ENCODE measurements at regions not wholly inside any gene's neighbourhood (a gene's known extent, or its start where the extent isn't known, plus 50 kb on each side); places are given as distances from the start of the nearest gene placed in this dataset.

- H3K9me3 ChIP-seq (ENCODE audit: insufficient read depth in 2 of 2, low read depth in 1 of 2, low read length in 1 of 2) = no peaks in the 10 kb centered on the region
- no peaks in the 10 kb centered on the region for H4K20me1 ChIP-seq (replicated peaks in 1 of 2; ENCODE audit: control insufficient read depth in 1 of 2, insufficient read depth in 2 of 2, low read length in 2 of 2)
- no peak overlapping the region for H2BK120ac ChIP-seq (replicated peaks; ENCODE audit: low read depth, low read length)
- H3K4me3 ChIP-seq (ENCODE audit: extremely low read depth in 1 of 4, insufficient read depth in 2 of 4, low read depth in 3 of 4, low read length in 4 of 4) = no peak overlapping the region
- no peak overlapping the region for H2BK20ac ChIP-seq (ENCODE audit: low read length)
- ChIA-PET POLR2A (ENCODE audit: partially characterized antibody) (no interaction called here), CTCF (ENCODE audit: partially characterized antibody) (no interaction called here)
- H2BK5ac ChIP-seq (ENCODE audit: low read depth, low read length) = no peak overlapping the region
- no peaks in the 10 kb centered on the region for H3K79me2 ChIP-seq (ENCODE audit: control insufficient read depth in 1 of 2, insufficient read depth in 2 of 2, low read length in 2 of 2)
- no peak overlapping the region for H2BK12ac ChIP-seq (ENCODE audit: low read depth, low read length)
- no peak overlapping the region for H2AFZ ChIP-seq (ENCODE audit: low read length)
- no peak overlapping the region for H3K23ac ChIP-seq (ENCODE audit: insufficient read length)
- H3K14ac ChIP-seq (ENCODE audit: insufficient read length) = no peak overlapping the region
- no peak overlapping the region for H4K8ac ChIP-seq (ENCODE audit: extremely low read depth, insufficient read depth, low read length)
- H3K4ac ChIP-seq (replicated peaks; ENCODE audit: insufficient read length, low read depth, low read length) = no peak overlapping the region
- H3K18ac ChIP-seq (ENCODE audit: extremely low read depth, low read length) = no peak overlapping the region
- no peak overlapping the region for H3K27ac ChIP-seq (ENCODE audit: low read depth, low read length)
- no peak overlapping the region for H4K5ac ChIP-seq (ENCODE audit: insufficient read length, low read depth, low read length)
- no peaks in the 10 kb centered on the region for H3K79me1 ChIP-seq (ENCODE audit: low read depth, low read length)
- no peaks in the 10 kb centered on the region for H3K23me2 ChIP-seq (ENCODE audit: low read depth, low read length)
- no peak for DNase-seq (ENCODE audit: low read depth in 1 of 2, low spot score in 2 of 2)
- no peak overlapping the region for H3K4me2 ChIP-seq (ENCODE audit: insufficient read depth in 1 of 2, low read depth in 2 of 2, low read length in 2 of 2)
- FAIRE-seq = no peak
- no peaks in the 10 kb centered on the region for H3K27me3 ChIP-seq (replicated peaks in 1 of 4; ENCODE audit: control insufficient read depth in 3 of 4, extremely low read depth in 1 of 4, insufficient read depth in 3 of 4, low read length in 3 of 4)
- H3K4me1 ChIP-seq (replicated peaks in 1 of 4; ENCODE audit: control insufficient read depth in 3 of 4, insufficient read depth in 4 of 4, low read length in 3 of 4) = peaks cover 0 to 3% (median 1%) of the 10 kb centered on the region in 4 experiments; a peak in 2 of 7 replicates
- no peak overlapping the region for H4K91ac ChIP-seq (replicated peaks; ENCODE audit: insufficient read length, low read length)
- H3K9ac ChIP-seq (replicated peaks in 1 of 4; ENCODE audit: extremely low read depth in 1 of 4, low read depth in 3 of 4, low read length in 3 of 4) = no peak overlapping the region
- no peak overlapping the region for H3K56ac ChIP-seq (replicated peaks; ENCODE audit: insufficient read length, low read depth, low read length)
- WGBS, 2 experiments (ENCODE audit: extremely low coverage in 1 of 2, insufficient coverage in 1 of 2, insufficient read length in 1 of 2, insufficient replicate concordance in 2 of 2, low coverage in 1 of 2, low lambda C conversion rate in 2 of 2, missing lambda C conversion rate in 1 of 2) = 98% methylated on average over 4 of the region's 4 CpGs; no CpG with 5 or more reads in 1 of the 2 experiments
- H3K36me3 ChIP-seq (ENCODE audit: control insufficient read depth in 2 of 4, insufficient read depth in 4 of 4, low read length in 3 of 4) = no peaks in the 10 kb centered on the region
- H2AK5ac ChIP-seq (ENCODE audit: low read depth, low read length) = no peak overlapping the region
- no peak overlapping the region for H2BK15ac ChIP-seq (ENCODE audit: low read length)
- TF ChIP-seq MAFK (IDR thresholded peaks at IDR 0.05; ENCODE audit: low read depth, low read length) = no peak
- no peak for TF ChIP-seq BCL11A (IDR thresholded peaks at IDR 0.05; ENCODE audit: low read depth in 2 of 2, low read length in 2 of 2)
- TF ChIP-seq CEBPB (IDR thresholded peaks at IDR 0.05; ENCODE audit: low read depth, low read length) = no peak
- no peak for TF ChIP-seq TEAD4 (IDR thresholded peaks at IDR 0.05; ENCODE audit: low read depth, low read length)
- TF ChIP-seq ASH2L (IDR thresholded peaks at IDR 0.05; ENCODE audit: low read length) = no peak
- TF ChIP-seq SIN3A (conservative IDR thresholded peaks at IDR 0.05 in 1 of 2, IDR thresholded peaks at IDR 0.05 in 1 of 2; ENCODE audit: low read depth in 1 of 2, low read length in 2 of 2) = no peak
- TF ChIP-seq EZH2 (IDR thresholded peaks at IDR 0.05; ENCODE audit: low read depth, low read length, severe bottlenecking) = no peak
- no peak for TF ChIP-seq CBX5 (IDR thresholded peaks at IDR 0.05; ENCODE audit: low read depth, low read length)
- no peak for TF ChIP-seq SP2 (IDR thresholded peaks at IDR 0.05; ENCODE audit: low read length)
- no peak for TF ChIP-seq TCF12 (IDR thresholded peaks at IDR 0.05; ENCODE audit: low read depth, low read length)
- no peak for TF ChIP-seq RXRA (IDR thresholded peaks at IDR 0.05; ENCODE audit: insufficient read depth, low read depth, low read length)
- TF ChIP-seq TBP (IDR thresholded peaks at IDR 0.05; ENCODE audit: low read depth, low read length) = no peak
- no peak for TF ChIP-seq CTBP2 (IDR thresholded peaks at IDR 0.05; ENCODE audit: borderline replicate concordance, insufficient read depth, insufficient read length, low read length)
- no peak for TF ChIP-seq KDM4A (IDR thresholded peaks at IDR 0.05; ENCODE audit: low read depth, low read length, severe bottlenecking)
- no peak for TF ChIP-seq EGR1 (IDR thresholded peaks at IDR 0.05; ENCODE audit: borderline replicate concordance, low read depth, low read length)
- no peak for TF ChIP-seq BRCA1 (IDR thresholded peaks at IDR 0.05; ENCODE audit: low read depth, low read length)
These were observed 170.3 kb downstream of the ZC3H11B start for GRCh38 chr1:219442611-219443061.
